ENCODE measurements at regions not wholly inside any gene's neighbourhood (a gene's known extent, or its start where the extent isn't known, plus 50 kb on each side); places are given as distances from the start of the nearest gene placed in this dataset.
A peak's percentile ranks its signal among the peaks of the same experiment; 100 is the strongest.

DNA sequence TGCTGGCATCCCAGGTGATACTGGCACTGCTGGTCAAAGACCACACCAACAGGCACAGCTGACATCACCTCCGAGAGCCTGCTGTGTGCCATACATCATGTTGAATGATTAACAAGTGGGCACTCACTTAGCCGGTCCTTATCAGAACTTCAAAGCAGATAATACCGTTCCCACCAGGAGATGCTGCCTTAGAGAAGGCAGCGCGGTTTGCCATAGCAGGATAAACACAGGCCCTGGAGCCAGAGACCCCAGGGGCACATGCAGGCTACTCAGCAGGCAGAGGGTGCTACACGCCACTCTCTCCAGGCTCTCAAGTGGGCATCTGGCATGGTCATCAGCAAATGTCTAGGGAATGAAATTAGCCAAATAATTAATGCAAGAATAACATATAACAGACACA lies 86.5 kb upstream of the CST7 start:
- no peak for DNase-seq (ENCODE audit: low read depth in 2 of 3, low spot score in 2 of 3)

DNA sequence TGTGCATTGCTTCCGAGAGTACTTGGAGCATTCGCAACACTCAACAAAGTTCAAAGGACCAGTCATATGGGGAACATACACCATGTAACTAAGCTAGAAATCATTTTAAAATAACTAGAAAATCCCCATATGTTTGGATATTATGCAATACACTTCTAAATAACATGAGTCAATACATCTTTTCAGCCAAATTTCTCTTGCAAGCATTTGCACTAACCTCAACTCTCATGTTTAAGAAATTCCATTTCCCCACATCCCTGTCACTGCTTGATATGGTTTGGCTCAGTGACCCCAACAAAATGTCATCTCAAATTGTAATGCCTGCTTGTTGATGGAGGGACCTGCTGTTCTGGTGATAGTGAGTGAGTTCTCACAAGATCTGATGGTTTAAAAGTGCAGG lies 85.7 kb upstream of the CST7 start:
- no peak for DNase-seq (ENCODE audit: low read depth in 2 of 3, low spot score in 2 of 3)

DNA sequence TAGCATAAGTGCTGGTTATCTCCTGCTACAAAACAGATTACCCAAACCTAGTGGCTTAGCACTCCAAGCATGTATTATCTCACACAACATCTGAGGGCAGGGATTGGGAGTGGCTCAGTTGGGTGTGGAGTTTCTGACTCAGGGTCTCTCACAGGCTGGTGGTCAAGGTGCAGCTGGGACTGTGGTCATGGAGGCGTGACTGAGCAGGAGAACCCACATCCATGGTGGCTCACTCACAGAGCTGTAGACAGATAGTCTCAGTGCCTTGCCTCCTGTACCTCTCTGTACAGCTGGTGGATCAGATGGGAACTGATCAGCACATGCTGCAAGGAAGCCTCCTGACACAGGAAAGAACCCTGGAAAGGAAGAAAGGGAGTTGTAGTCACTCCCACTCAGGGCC lies 83.1 kb upstream of the CST7 start:
- no peak for DNase-seq (ENCODE audit: low read depth in 2 of 3, low spot score in 2 of 3)

DNA sequence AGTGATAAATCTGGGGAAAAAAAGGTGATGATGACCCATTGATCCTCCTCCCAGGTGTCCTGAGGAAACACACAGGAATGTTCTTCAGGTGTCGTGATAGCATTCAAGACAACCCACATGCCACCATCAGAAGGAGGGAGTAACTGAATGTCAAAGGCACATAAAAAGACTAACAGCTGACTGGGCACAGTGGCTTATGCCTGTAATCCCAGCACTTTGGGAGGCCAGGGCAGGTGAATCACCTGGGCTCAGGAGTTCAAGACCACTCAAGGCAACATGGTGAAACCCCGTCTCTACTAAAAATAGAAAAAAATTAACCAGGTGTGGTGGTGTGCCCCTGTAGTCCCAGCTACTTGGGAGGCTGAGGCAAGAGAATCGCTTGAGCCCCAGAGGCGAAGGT lies 82.3 kb upstream of the CST7 start:
- DNase-seq (ENCODE audit: low read depth in 2 of 3, low spot score in 2 of 3) = no peak

GRCh38 chr20:24867556-24867955 lies 81.5 kb upstream of the CST7 start:
- no peak for DNase-seq (ENCODE audit: low read depth in 2 of 3, low spot score in 2 of 3)

DNA sequence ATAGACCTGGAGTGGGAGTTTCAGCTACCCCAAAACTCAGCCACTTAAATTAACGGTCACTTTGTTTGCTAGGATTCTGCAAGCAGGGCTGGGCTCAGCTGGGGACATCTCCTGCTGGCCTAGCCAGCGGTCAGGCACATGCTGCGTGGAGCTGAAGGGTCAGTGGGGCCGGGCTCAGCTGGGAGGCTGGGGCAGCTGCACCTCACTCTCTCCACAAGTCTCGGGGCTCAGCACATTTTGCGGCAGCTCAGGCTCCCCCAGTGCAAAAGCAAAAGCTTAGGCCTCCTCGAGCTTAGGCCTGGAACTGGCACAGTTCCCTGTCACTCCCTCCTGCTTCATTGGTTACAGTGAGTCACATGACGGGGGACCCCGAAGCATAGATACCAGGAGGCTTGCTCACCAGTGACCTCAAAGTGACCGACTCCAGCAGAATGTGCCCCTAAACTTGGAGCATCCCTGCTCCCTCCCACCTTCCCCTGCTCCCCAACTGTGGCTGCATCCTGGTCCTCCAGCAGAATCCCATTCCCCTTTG lies 80.6 kb upstream of the CST7 start:
- DNase-seq (ENCODE audit: low read depth in 2 of 3, low spot score in 2 of 3) = no peak

GRCh38 chr20:24868959-24869358 lies 80.1 kb upstream of the CST7 start:
- no peak for DNase-seq (ENCODE audit: low read depth in 2 of 3, low spot score in 2 of 3)

GRCh38 chr20:24870057-24870456 lies 79.0 kb upstream of the CST7 start:
- no peak for DNase-seq (ENCODE audit: low read depth in 2 of 3, low spot score in 2 of 3)

- no peak for DNase-seq (ENCODE audit: low read depth in 2 of 3, low spot score in 2 of 3)
These were observed 78.2 kb upstream of the CST7 start for GRCh38 chr20:24870881-24871280.

GRCh38 chr20:24871480-24872213 lies 77.4 kb upstream of the CST7 start:
- DNase-seq (ENCODE audit: low read depth in 2 of 3, low spot score in 2 of 3) = no peak

GRCh38 chr20:24872291-24873024 lies 76.6 kb upstream of the CST7 start:
- peak in 2 of 3 donors; percentile 14 to 59 for DNase-seq (ENCODE audit: low read depth in 2 of 3, low spot score in 2 of 3)

DNA sequence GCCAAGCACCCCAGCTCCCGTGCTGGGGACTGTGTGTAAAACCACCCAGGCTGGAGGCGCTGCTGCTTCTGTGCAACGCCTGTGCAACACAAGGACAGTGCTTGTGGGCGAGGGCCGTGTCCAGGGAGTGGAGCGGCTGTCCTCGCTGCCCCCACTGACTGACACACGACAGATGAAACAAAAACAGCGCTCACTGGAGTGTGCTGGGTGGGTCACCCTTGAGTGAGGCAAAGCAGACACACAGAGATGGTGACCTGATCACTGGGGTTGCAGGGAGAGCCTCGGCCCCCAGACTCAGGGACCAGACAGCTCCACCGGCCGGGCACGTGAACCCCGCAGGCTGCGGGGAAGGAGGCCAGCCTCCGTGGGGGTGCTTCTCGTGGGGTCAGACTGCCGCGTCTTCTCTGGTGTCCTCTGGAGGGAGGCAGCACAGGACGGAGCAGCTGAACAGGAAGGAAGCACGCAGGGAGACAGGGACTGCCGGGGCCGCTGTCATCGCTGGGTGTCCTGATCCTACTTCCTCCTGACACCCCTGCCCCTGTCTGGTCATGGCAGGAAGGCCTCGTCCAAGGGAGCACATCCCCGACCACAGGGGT lies 75.9 kb upstream of the CST7 start:
- no peak for DNase-seq (ENCODE audit: low read depth in 2 of 3, low spot score in 2 of 3)

GRCh38 chr20:24875078-24875477 lies 74.0 kb upstream of the CST7 start:
- no peak for DNase-seq (ENCODE audit: low read depth in 2 of 3, low spot score in 2 of 3)

DNA sequence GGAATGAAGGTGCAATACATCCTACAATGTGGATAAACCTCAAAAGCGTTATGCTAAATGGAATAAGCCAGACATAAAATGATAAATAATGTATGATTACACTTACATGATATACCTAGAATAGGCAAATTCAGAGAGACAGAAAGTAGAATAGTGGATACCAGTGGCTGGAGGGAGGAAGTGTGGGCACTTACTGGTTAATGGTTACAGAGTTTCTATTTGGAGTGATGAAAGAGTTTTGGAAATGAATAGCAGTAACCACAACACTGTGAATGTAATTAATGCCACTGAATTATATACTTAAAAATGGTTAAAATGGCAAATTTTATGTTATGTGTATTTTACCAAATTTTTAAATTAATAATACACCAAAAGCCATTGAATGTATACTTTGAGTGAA lies 71.4 kb upstream of the CST7 start:
- DNase-seq (ENCODE audit: low read depth in 2 of 3, low spot score in 2 of 3) = no peak

- DNase-seq (ENCODE audit: low read depth in 2 of 3, low spot score in 2 of 3) = no peak
These were observed 70.4 kb upstream of the CST7 start for GRCh38 chr20:24878657-24879056.

- DNase-seq (ENCODE audit: low read depth in 2 of 3, low spot score in 2 of 3) = no peak
These were observed 69.2 kb upstream of the CST7 start for GRCh38 chr20:24879875-24880274.

GRCh38 chr20:24880356-24880755 lies 68.7 kb upstream of the CST7 start:
- DNase-seq (ENCODE audit: low read depth in 2 of 3, low spot score in 2 of 3) = peak in 1 of 3 donors; percentile 42

GRCh38 chr20:24890286-24890685 lies 58.8 kb upstream of the CST7 start:
- DNase-seq (ENCODE audit: low read depth in 2 of 3, low spot score in 2 of 3) = no peak

GRCh38 chr20:24891546-24892393 lies 57.3 kb upstream of the CST7 start:
- DNase-seq (ENCODE audit: low read depth in 2 of 3, low spot score in 2 of 3) = no peak

GRCh38 chr20:24892522-24892921 lies 56.5 kb upstream of the CST7 start:
- no peak for DNase-seq (ENCODE audit: low read depth in 2 of 3, low spot score in 2 of 3)

GRCh38 chr20:24892931-24893330 lies 56.1 kb upstream of the CST7 start:
- DNase-seq (ENCODE audit: low read depth in 2 of 3, low spot score in 2 of 3) = no peak
